Mesothelial cell of epicardium (in vitro differentiated cells): ENCODE measurements at regions not wholly inside any gene's neighbourhood (a gene's known extent, or its start where the extent isn't known, plus 50 kb on each side); places are given as distances from the start of the nearest gene placed in this dataset.

Experiments used
- DNase-seq, 2 experiments: peaks; one replicate each; pipeline ENCODE4 v3.0.0; 2021; ENCODE audit warnings: low spot score in 2 of 2; ENCODE audit not compliant: unreplicated experiment in 2 of 2
- H3K27ac Mint-ChIP-seq: 2 replicates; pipeline ENCODE4 v1.8.0; 2021; ENCODE audit warnings: mixed read lengths
- H3K27me3 Mint-ChIP-seq: 2 replicates; pipeline ENCODE4 v1.8.0; 2021; ENCODE audit warnings: low read depth, mixed read lengths
- H3K36me3 Mint-ChIP-seq: 2 replicates; pipeline ENCODE4 v1.8.0; 2021; ENCODE audit warnings: mixed read lengths
- H3K4me1 Mint-ChIP-seq: 2 replicates; pipeline ENCODE4 v1.8.0; 2021; ENCODE audit warnings: mixed read lengths
- H3K4me3 Mint-ChIP-seq: 2 replicates; pipeline ENCODE4 v1.8.0; 2021; ENCODE audit warnings: mild to moderate bottlenecking, moderate library complexity, mixed read lengths
- H3K9me3 Mint-ChIP-seq: 2 replicates; pipeline ENCODE4 v1.8.0; 2021; ENCODE audit warnings: mixed read lengths
- CTCF ChIP-seq: fragments of 200-600 bp; sonication (generic); IDR thresholded peaks from one replicate; pipeline ENCODE4 v1.5.0; 2021; ENCODE audit warnings: antibody characterized with exemption; ENCODE audit not compliant: unreplicated experiment

GRCh38 chr3:59334585-59334984, 284.8 kb upstream of the CFAP20DC start:
- Mint-ChIP-seq H3K27ac (no peak overlapping the region), H3K9me3 (peaks cover 12% of the 10 kb centered on the region), H3K4me3 (no peak overlapping the region), H3K36me3 (no peaks in the 10 kb centered on the region), H3K4me1 (peaks cover 2% of the 10 kb centered on the region), H3K27me3 (peaks cover 10% of the 10 kb centered on the region)
- DNase-seq: no peak
- no peak for TF ChIP-seq CTCF

GRCh38 chr3:59327376-59327808, 277.6 kb upstream of the CFAP20DC start:
- peaks cover 2% of the 10 kb centered on the region for H3K4me1 Mint-ChIP-seq
- no peak overlapping the region for H3K27ac Mint-ChIP-seq
- H3K27me3 Mint-ChIP-seq: peaks cover 12% of the 10 kb centered on the region
- H3K4me3 Mint-ChIP-seq: no peak overlapping the region
- DNase-seq: no peak
- no peaks in the 10 kb centered on the region for H3K36me3 Mint-ChIP-seq
- no peak for TF ChIP-seq CTCF
- no peaks in the 10 kb centered on the region for H3K9me3 Mint-ChIP-seq

- Mint-ChIP-seq H3K36me3 (no peaks in the 10 kb centered on the region), H3K27ac (no peak overlapping the region), H3K4me3 (no peak overlapping the region), H3K4me1 (peaks cover 2% of the 10 kb centered on the region), H3K27me3 (peaks cover 12% of the 10 kb centered on the region), H3K9me3 (no peaks in the 10 kb centered on the region)
- no peak for DNase-seq
- TF ChIP-seq CTCF: peak; percentile 51
Measured at GRCh38 chr3:59326246-59327024, 276.6 kb upstream of the CFAP20DC start.

- Mint-ChIP-seq H3K36me3 (no peaks in the 10 kb centered on the region), H3K27me3 (no peaks in the 10 kb centered on the region), H3K27ac (no peak overlapping the region), H3K4me3 (no peak overlapping the region), H3K9me3 (no peaks in the 10 kb centered on the region), H3K4me1 (peaks cover 7% of the 10 kb centered on the region)
- DNase-seq: no peak
- no peak for TF ChIP-seq CTCF
Measured at GRCh38 chr3:59321881-59322540, 272.2 kb upstream of the CFAP20DC start.

- Mint-ChIP-seq H3K27ac (peak overlapping the region; percentile 31), H3K9me3 (no peaks in the 10 kb centered on the region), H3K4me3 (no peak overlapping the region), H3K36me3 (no peaks in the 10 kb centered on the region), H3K27me3 (no peaks in the 10 kb centered on the region), H3K4me1 (peaks cover 10% of the 10 kb centered on the region)
- no peak for DNase-seq
- TF ChIP-seq CTCF: no peak
Measured at GRCh38 chr3:59320080-59320479, 270.3 kb upstream of the CFAP20DC start.
